ENCODE measurements at regions not wholly inside any gene's neighbourhood (a gene's known extent, or its start where the extent isn't known, plus 50 kb on each side); places are given as distances from the start of the nearest gene placed in this dataset.

GRCh38 chr1:239297910-239298309 lies 88.5 kb upstream of the CHRM3 start:
- H3K4me3 ChIP-seq (ENCODE audit: low read depth, low read length) = no peak overlapping the region
- H3K27me3 ChIP-seq (ENCODE audit: control insufficient read depth, insufficient read depth, low read length) = no peaks in the 10 kb centered on the region
- no peaks in the 10 kb centered on the region for H3K36me3 ChIP-seq (ENCODE audit: control insufficient read depth, insufficient read depth, low read length)
- no peak overlapping the region for H3K9ac ChIP-seq (ENCODE audit: low read length)
- no peaks in the 10 kb centered on the region for H3K9me3 ChIP-seq (ENCODE audit: control insufficient read depth, insufficient read depth, low read depth, low read length)
- no peak overlapping the region for H3K27ac ChIP-seq (ENCODE audit: low read depth, low read length)
- no peaks in the 10 kb centered on the region for H3K4me1 ChIP-seq (ENCODE audit: control insufficient read depth, insufficient read depth, low read length)

DNA sequence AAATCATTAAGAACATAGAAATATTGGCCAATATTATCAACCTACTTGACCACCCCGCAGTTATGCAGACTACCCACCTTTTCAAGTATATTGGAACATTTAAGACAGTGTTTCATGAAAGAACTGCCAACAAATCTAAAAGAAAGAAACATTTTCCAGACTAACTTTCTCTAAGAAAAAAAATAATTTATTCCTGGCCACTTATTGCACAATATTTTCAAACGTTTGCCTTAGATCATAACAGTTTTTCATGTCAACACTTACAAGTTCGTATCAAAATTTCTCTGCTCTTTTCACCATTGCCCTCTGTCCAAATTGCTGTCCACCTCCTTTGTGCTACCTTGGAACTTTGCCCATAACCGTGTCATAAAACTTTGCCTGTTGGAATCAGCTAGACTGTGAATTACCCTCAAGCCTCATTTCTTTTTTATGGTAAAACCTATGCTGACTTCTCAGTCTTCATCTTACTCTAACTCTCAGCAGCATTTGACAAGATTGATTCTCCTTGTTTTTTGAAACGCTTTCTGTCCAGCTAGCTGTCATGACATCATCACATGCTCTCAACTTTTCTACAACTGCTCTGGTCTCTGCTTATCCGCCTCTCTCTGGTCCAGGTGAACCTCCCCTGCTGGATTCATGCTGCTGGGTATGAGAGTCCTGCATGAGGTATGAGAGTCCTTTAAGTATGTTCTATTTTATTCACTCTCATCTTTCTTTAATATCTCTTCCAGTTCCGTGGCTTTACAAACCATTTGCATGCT lies 92.8 kb upstream of the CHRM3 start:
- H3K27me3 ChIP-seq (ENCODE audit: control insufficient read depth, insufficient read depth, low read length) = no peaks in the 10 kb centered on the region
- H3K9ac ChIP-seq (ENCODE audit: low read length) = no peak overlapping the region
- H3K4me1 ChIP-seq (ENCODE audit: control insufficient read depth, insufficient read depth, low read length) = no peaks in the 10 kb centered on the region
- no peaks in the 10 kb centered on the region for H3K9me3 ChIP-seq (ENCODE audit: control insufficient read depth, insufficient read depth, low read depth, low read length)
- H3K27ac ChIP-seq (ENCODE audit: low read depth, low read length) = no peak overlapping the region
- H3K36me3 ChIP-seq (ENCODE audit: control insufficient read depth, insufficient read depth, low read length) = no peaks in the 10 kb centered on the region
- no peak overlapping the region for H3K4me3 ChIP-seq (ENCODE audit: low read depth, low read length)

DNA sequence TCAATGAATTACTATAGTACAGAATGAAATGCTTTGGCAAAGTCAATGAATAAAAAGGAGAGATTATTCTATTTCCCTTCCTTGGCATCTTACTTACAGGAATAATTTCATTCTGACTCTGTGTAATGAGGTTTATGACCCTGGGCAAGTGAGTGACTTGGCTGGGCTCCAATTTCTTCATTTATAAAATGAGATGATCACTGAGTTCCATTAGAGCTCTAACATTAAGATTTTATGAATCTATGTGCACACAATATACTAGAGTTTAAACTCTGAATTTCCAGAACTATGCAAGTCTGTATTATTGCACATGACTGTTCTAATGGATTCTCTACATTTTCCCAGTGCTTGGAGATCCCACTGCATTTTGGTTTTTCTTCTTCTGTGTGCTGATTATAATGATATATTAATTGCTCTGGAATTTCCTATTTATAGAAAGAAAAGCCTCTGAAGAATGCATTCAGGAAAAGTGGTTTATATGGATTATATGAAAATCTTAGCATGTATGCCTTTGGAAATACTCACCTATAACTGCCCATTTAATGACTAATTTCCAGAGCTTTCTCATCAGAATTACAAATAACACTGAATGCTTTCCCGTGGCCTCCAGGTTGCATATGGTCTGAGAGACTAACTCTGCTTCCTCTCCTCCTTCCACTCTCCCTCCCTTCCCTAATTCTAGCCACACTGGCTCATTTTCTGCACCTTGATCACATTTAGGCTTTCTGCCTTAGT lies 97.4 kb upstream of the CHRM3 start:
- Histone ChIP-seq H3K9me3 (ENCODE audit: control insufficient read depth, insufficient read depth, low read depth, low read length) (peaks cover 6% of the 10 kb centered on the region; the same call in 1 of the 2 replicates), H3K9ac (ENCODE audit: low read length) (no peak overlapping the region), H3K27ac (ENCODE audit: low read depth, low read length) (no peak overlapping the region), H3K27me3 (ENCODE audit: control insufficient read depth, insufficient read depth, low read length) (no peaks in the 10 kb centered on the region), H3K4me3 (ENCODE audit: low read depth, low read length) (no peak overlapping the region), H3K4me1 (ENCODE audit: control insufficient read depth, insufficient read depth, low read length) (peaks cover 9% of the 10 kb centered on the region; the same call in 1 of the 2 replicates), H3K36me3 (ENCODE audit: control insufficient read depth, insufficient read depth, low read length) (no peaks in the 10 kb centered on the region)

DNA sequence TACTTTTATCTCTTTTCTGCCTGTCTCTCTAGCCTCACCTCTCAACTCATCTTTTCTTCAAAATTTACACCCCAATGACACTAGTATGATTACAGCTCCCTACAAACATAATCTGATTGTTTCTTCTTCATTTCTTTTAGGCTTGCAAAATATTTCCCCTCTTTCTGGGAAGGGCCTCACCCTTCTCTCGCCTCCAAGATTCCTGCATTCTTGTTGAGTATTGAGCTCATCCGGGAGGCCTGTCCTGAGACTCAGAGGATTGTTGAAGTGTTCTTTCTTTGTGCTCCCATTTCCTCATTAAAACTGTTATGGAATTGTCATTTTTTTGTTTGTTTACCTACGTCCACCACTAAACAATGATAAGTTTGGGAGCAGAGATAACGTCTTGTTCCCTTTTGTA lies 99.1 kb upstream of the CHRM3 start:
- Histone ChIP-seq H3K27me3 (ENCODE audit: control insufficient read depth, insufficient read depth, low read length) (no peaks in the 10 kb centered on the region), H3K4me3 (ENCODE audit: low read depth, low read length) (no peak overlapping the region), H3K27ac (ENCODE audit: low read depth, low read length) (no peak overlapping the region), H3K9me3 (ENCODE audit: control insufficient read depth, insufficient read depth, low read depth, low read length) (peaks cover 6% of the 10 kb centered on the region; the same call in 1 of the 2 replicates), H3K36me3 (ENCODE audit: control insufficient read depth, insufficient read depth, low read length) (no peaks in the 10 kb centered on the region), H3K9ac (ENCODE audit: low read length) (no peak overlapping the region), H3K4me1 (ENCODE audit: control insufficient read depth, insufficient read depth, low read length) (peaks cover 9% of the 10 kb centered on the region; the same call in 1 of the 2 replicates)

DNA sequence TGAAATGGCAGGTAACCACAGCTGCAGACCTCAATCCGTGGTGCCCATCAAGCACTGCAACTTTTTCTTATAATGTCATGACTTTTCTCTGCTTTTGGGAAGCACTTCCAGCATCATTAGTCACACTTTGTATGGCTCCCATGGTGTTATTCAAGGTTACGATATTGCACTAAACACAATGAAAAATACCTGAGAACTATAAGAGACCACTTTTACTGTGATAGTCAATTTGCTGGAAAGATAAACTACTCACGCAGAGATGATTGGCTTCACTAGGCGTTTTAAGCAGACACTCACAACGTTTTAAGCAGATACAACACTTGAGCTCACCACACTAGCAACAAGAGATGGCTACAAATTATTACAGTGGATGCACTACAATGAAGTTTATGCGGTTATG lies 103.2 kb upstream of the CHRM3 start:
- Histone ChIP-seq H3K4me1 (ENCODE audit: control insufficient read depth, insufficient read depth, low read length) (peaks cover 9% of the 10 kb centered on the region; the same call in 1 of the 2 replicates), H3K36me3 (ENCODE audit: control insufficient read depth, insufficient read depth, low read length) (no peaks in the 10 kb centered on the region), H3K9ac (ENCODE audit: low read length) (no peak overlapping the region), H3K27ac (ENCODE audit: low read depth, low read length) (no peak overlapping the region), H3K27me3 (ENCODE audit: control insufficient read depth, insufficient read depth, low read length) (no peaks in the 10 kb centered on the region), H3K4me3 (ENCODE audit: low read depth, low read length) (no peak overlapping the region), H3K9me3 (ENCODE audit: control insufficient read depth, insufficient read depth, low read depth, low read length) (peaks cover 6% of the 10 kb centered on the region; the same call in 1 of the 2 replicates)

DNA sequence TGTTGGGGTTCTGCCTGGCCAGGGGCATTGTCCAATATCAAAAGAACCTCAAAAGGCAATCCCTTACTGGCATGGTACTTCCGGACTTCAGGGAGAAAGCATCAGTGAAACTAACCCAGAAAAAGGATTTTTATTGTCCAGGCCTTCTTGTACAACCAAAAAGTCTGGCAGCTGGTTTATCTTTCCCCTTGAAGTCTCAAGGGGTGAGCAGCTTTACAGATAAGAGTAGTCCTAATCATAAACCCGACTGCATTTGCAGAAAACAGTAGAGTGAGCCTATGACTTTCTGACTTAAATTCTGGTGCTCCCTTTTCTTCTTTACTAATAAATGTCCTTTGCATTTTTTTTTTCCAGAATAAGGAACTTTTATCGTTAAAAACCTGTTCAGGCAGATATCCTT lies 104.0 kb upstream of the CHRM3 start:
- no peaks in the 10 kb centered on the region for H3K36me3 ChIP-seq (ENCODE audit: control insufficient read depth, insufficient read depth, low read length)
- no peak overlapping the region for H3K27ac ChIP-seq (ENCODE audit: low read depth, low read length)
- no peak overlapping the region for H3K4me3 ChIP-seq (ENCODE audit: low read depth, low read length)
- H3K27me3 ChIP-seq (ENCODE audit: control insufficient read depth, insufficient read depth, low read length) = no peaks in the 10 kb centered on the region
- no peak overlapping the region for H3K9ac ChIP-seq (ENCODE audit: low read length)
- peaks cover 6% of the 10 kb centered on the region; the same call in 1 of the 2 replicates for H3K9me3 ChIP-seq (ENCODE audit: control insufficient read depth, insufficient read depth, low read depth, low read length)
- peaks cover 9% of the 10 kb centered on the region; the same call in 1 of the 2 replicates for H3K4me1 ChIP-seq (ENCODE audit: control insufficient read depth, insufficient read depth, low read length)

DNA sequence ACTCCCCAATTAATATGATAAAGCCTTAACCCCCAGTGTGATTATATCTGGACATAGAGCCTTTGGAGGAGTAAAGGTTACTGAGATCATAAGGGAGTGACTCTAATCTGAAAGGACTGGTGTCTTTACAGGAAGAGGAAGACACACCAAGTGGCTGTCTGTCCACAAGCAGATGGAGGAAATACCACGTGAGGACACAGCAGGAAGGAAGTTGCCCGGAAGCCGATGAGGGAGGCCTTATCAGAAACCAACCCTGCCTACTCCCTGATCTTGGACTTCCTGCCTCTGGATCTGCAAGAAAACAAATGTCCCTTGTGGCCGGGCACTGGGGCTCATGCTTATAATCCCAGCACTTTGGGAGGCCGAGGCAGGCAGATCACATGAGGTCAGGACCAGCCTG lies 110.3 kb upstream of the CHRM3 start:
- Histone ChIP-seq H3K9me3 (ENCODE audit: control insufficient read depth, insufficient read depth, low read depth, low read length) (no peaks in the 10 kb centered on the region), H3K27ac (ENCODE audit: low read depth, low read length) (no peak overlapping the region), H3K36me3 (ENCODE audit: control insufficient read depth, insufficient read depth, low read length) (no peaks in the 10 kb centered on the region), H3K4me1 (ENCODE audit: control insufficient read depth, insufficient read depth, low read length) (no peaks in the 10 kb centered on the region), H3K4me3 (ENCODE audit: low read depth, low read length) (no peak overlapping the region), H3K9ac (ENCODE audit: low read length) (no peak overlapping the region), H3K27me3 (ENCODE audit: control insufficient read depth, insufficient read depth, low read length) (no peaks in the 10 kb centered on the region)

- no peak overlapping the region for H3K4me3 ChIP-seq (ENCODE audit: low read depth, low read length)
- H3K9me3 ChIP-seq (ENCODE audit: control insufficient read depth, insufficient read depth, low read depth, low read length) = no peaks in the 10 kb centered on the region
- H3K36me3 ChIP-seq (ENCODE audit: control insufficient read depth, insufficient read depth, low read length) = no peaks in the 10 kb centered on the region
- no peaks in the 10 kb centered on the region for H3K27me3 ChIP-seq (ENCODE audit: control insufficient read depth, insufficient read depth, low read length)
- no peak overlapping the region for H3K9ac ChIP-seq (ENCODE audit: low read length)
- no peak overlapping the region for H3K27ac ChIP-seq (ENCODE audit: low read depth, low read length)
- H3K4me1 ChIP-seq (ENCODE audit: control insufficient read depth, insufficient read depth, low read length) = no peaks in the 10 kb centered on the region
Observed at GRCh38 chr1:239274242-239274830, 112.0 kb upstream of the CHRM3 start.

DNA sequence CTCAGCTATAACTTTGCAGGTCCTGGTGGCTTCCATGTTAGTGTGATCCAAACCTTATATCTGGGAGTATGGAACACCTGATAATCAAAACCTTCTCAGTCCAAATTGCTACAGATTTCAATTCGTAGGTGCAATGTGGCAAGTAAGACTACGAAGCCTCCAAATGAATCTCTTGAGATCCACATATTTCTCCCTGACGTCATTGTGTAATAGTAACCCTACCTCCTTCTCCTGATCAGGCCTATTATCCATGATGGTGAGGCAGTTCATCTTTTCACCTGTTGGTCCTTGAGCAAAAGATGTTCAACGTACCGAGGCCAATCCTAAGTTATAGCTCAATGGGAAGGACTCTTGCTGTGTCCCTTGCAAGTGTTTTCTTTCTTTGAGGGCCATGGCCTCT lies 115.9 kb upstream of the CHRM3 start:
- Histone ChIP-seq H3K9me3 (ENCODE audit: control insufficient read depth, insufficient read depth, low read depth, low read length) (no peaks in the 10 kb centered on the region), H3K27ac (ENCODE audit: low read depth, low read length) (no peak overlapping the region), H3K9ac (ENCODE audit: low read length) (no peak overlapping the region), H3K27me3 (ENCODE audit: control insufficient read depth, insufficient read depth, low read length) (no peaks in the 10 kb centered on the region), H3K4me3 (ENCODE audit: low read depth, low read length) (no peak overlapping the region), H3K36me3 (ENCODE audit: control insufficient read depth, insufficient read depth, low read length) (no peaks in the 10 kb centered on the region), H3K4me1 (ENCODE audit: control insufficient read depth, insufficient read depth, low read length) (no peaks in the 10 kb centered on the region)

DNA sequence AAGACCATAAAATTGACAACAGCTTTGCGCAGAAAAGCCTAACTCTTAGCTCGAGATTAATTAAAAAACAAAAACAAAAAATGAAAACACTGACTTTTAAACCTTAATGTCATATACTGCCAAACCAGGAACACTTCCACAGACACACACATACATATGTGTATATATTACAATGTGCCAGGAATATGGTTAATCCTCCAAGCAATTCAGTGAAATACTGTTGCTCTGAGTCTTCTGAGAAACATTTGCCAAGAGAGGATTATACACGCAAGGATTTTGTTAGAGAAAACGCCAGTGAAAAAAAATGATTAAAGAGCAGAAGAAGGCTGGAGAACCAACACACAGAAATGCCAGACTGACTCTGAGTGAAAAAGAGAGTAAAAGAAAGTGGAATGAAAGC lies 116.7 kb upstream of the CHRM3 start:
- H3K27ac ChIP-seq (ENCODE audit: low read depth, low read length) = no peak overlapping the region
- H3K9me3 ChIP-seq (ENCODE audit: control insufficient read depth, insufficient read depth, low read depth, low read length) = no peaks in the 10 kb centered on the region
- H3K27me3 ChIP-seq (ENCODE audit: control insufficient read depth, insufficient read depth, low read length) = no peaks in the 10 kb centered on the region
- no peak overlapping the region for H3K4me3 ChIP-seq (ENCODE audit: low read depth, low read length)
- H3K36me3 ChIP-seq (ENCODE audit: control insufficient read depth, insufficient read depth, low read length) = no peaks in the 10 kb centered on the region
- H3K4me1 ChIP-seq (ENCODE audit: control insufficient read depth, insufficient read depth, low read length) = no peaks in the 10 kb centered on the region
- H3K9ac ChIP-seq (ENCODE audit: low read length) = no peak overlapping the region

GRCh38 chr1:239268941-239269340 lies 117.4 kb upstream of the CHRM3 start:
- no peaks in the 10 kb centered on the region for H3K27me3 ChIP-seq (ENCODE audit: control insufficient read depth, insufficient read depth, low read length)
- H3K9ac ChIP-seq (ENCODE audit: low read length) = no peak overlapping the region
- no peaks in the 10 kb centered on the region for H3K36me3 ChIP-seq (ENCODE audit: control insufficient read depth, insufficient read depth, low read length)
- H3K27ac ChIP-seq (ENCODE audit: low read depth, low read length) = no peak overlapping the region
- H3K9me3 ChIP-seq (ENCODE audit: control insufficient read depth, insufficient read depth, low read depth, low read length) = no peaks in the 10 kb centered on the region
- H3K4me3 ChIP-seq (ENCODE audit: low read depth, low read length) = no peak overlapping the region
- no peaks in the 10 kb centered on the region for H3K4me1 ChIP-seq (ENCODE audit: control insufficient read depth, insufficient read depth, low read length)

Data from HUES6 (cell line).